GM18517 (cell line): ENCODE measurements at regions not wholly inside any gene's neighbourhood (a gene's known extent, or its start where the extent isn't known, plus 50 kb on each side); places are given as distances from the start of the nearest gene placed in this dataset.

Experiments
- ATAC-seq: cut with Tn5 transposase; IDR thresholded peaks from one replicate; pipeline ENCODE4 v1.9.1; 2021; ENCODE audit warnings: mild to moderate bottlenecking, moderate library complexity; ENCODE audit not compliant: unreplicated experiment

- no peak for ATAC-seq
These were observed 146.5 kb upstream of the MMADHC start for GRCh38 chr2:149733936-149734685.

DNA sequence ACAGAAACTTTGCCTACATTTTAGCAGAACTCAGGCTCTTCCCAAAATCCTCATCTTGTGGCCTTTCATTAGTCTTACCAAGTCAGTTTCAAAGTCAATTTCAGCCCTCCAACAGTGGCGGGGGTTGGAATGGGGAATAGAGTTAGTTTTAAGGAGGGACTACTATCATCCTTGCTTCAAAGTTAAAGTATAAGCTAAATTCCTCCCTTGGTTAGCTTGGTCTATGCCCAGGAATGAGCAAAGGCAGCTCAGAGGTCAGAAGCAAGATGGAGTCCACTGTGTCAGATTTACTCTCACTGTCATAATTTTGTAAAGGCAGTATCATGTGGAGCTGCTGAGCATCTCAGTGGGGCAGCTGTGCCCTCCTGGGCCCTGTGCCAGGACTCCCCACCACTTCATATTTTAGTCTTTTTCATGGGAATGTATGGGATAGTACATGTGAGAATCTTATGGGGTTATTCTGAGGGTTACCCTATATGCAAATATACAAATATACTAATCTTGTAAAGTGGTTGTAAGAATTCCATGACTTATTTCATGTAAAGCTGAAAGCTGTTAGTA is 145.2 kb upstream of the MMADHC start:
- ATAC-seq: no peak

- no peak for ATAC-seq
These were observed 144.6 kb upstream of the MMADHC start for GRCh38 chr2:149732001-149732685.

DNA sequence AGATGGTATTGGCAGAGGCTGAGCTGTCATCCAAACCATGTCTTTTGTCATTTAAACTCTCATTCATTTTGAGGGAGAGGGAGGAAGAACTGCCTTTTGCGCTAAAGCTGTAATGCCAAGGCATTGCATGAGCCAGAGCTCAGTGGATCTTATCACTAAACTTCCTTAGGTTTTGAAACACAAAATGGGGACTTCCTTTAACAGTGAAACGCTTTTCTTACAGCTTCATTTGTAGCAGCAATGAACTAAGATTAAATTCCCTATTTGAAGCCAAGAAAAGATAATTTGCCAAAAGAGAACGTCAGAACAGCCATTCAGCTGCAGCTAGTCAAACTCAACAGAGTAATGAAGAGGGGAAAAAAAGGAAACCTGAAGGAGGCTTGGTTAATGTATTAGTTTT is 143.5 kb upstream of the MMADHC start:
- no peak for ATAC-seq

- no peak for ATAC-seq
These were observed 142.0 kb upstream of the MMADHC start for GRCh38 chr2:149729586-149729985.

GRCh38 chr2:149727927-149728326 is 140.4 kb upstream of the MMADHC start:
- ATAC-seq: no peak

- ATAC-seq: no peak
These were observed 137.7 kb upstream of the MMADHC start for GRCh38 chr2:149725234-149725633.

GRCh38 chr2:149724091-149724490 is 136.5 kb upstream of the MMADHC start:
- ATAC-seq: no peak

- ATAC-seq: no peak
These were observed 133.0 kb upstream of the MMADHC start for GRCh38 chr2:149720615-149721014.

- no peak for ATAC-seq
These were observed 132.1 kb upstream of the MMADHC start for GRCh38 chr2:149719695-149720094.

DNA sequence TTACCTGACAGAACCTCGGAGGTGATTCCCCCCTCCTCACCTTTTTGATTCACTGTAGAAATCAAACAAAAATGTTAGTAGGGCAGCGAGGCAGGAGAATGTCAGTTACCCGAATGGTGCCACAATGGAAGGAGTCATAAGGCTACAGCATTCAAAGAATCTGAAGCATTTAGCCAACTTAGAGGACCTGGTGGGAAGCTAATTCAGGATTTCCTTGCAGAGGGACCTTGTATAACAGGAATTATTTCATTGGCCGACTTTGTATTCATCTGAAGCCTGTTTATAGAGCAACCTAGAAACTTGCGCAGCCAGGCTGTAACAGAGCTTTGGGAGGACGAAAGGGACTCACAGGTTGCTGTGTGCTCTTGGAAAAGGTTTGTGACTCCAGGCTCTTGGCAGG is 129.1 kb upstream of the MMADHC start:
- no peak for ATAC-seq

DNA sequence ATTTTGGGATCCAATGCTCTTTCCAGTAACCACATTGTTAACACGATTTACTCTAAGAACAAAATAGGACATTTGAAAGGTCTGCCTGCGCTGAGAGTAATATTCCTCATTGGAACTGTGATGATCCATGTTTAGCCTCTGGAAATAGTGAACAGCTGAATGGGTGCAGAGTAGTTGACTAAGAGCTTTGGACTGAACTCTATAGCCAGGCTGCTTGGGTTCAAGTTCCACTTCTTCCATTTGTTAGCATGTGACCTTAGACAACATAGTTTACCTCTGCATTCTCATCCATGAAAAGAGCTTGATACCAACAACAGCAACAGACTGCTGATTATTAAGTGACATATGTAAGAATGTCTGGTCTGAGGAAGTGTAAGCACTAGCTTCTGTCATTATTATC is 128.3 kb upstream of the MMADHC start:
- no peak for ATAC-seq

DNA sequence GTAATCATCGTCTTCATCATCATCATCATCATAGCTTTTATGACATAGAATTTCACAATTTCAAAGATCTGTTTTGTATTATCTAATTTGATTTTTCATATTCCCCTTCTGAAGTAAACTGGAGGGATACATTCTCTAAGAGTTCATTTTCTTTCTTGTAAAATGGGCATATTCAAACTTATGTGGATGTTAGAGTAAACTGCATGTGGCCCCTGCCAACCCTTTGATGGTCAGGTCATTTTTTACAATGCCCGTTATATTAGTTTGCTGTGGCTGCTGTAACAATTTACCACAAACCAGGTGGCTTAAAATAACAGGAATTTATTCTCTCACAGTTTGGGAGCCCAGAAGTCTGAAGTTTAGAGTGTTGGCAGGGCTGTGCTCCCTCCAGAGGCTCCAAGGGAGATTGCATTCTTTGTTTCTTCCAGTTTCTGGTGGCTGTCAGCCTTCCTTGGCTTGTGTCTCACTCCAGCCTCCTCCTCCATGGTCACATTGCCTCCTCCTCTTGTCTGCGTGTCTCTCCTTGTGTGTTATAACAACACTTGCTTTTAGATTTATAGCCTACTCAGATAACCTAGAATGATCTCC is 127.5 kb upstream of the MMADHC start:
- ATAC-seq: no peak

DNA sequence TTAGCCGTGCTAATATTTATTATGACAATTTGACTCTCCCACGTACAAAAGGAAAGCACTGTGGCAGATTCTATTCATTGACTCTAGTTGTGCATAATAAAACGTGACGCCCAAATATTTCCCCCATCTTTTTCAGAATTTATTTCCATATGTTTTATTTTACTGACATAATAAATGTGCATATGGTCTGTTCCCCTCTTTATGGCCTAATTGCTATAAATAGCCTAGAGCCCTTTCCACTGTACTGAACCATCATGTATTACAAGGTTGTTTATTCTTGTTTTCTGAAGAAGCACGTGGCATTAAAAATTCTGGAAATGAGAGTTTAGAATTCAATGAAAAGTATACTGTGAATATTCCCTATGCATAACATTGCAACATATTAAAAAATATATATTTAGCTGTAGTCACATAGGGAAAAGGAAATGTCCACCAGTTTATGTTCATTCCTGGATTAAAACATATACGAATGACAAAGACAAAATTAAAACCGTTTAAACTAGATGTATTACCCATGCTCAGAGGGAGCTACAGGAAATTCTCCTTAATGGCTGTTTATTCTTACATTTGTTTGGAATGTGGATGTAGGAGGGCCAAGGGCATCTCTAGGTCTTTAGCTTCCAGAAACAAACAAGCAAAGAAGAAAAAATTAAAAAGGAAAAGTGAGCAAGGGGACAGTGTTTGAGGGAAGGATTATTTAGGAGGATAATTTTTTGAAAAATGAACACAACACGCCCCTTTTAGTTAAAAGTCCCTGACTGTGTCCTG is 122.1 kb upstream of the MMADHC start:
- no peak for ATAC-seq

GRCh38 chr2:149703281-149703680 is 115.7 kb upstream of the MMADHC start:
- no peak for ATAC-seq

- ATAC-seq: no peak
These were observed 115.0 kb upstream of the MMADHC start for GRCh38 chr2:149702571-149702970.

DNA sequence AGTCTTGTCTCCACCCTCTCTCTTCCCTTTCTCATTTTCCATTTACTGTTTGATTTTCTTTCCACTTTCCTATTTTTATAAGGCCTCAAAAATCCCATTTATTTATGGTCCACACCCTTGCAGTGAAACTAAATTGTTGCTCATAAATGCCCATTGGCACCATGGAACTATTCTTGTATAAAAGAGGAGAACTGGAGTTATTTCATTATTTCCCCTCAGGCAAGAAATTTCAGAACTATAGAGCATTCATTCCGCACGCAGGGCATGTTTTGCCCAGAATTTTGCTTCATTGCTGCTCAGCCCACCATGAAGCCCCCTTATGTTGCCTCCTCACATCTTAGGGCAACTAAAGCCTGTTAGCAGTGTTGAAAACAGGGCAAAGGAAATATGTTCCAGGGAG is 113.7 kb upstream of the MMADHC start:
- no peak for ATAC-seq

GRCh38 chr2:149692961-149693396 is 105.4 kb upstream of the MMADHC start:
- ATAC-seq: no peak

GRCh38 chr2:149690825-149691224 is 103.2 kb upstream of the MMADHC start:
- no peak for ATAC-seq

DNA sequence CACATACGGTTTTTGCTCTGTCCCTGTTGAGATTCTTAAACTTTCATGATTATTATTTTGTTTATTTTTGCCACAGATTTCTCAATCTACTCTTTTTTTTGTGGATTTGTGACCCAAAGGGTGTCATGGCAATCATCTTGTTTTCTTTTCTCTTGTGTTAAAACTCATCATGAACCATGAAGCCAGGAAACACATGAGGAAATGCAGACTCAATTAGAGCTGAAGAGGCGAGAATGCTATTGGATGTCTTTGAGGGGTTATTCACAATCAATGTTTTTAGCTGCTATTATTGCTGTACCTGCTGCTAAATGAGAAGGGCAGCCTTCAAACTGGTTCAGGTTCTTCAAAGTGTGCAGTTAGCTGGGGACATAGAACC is 99.5 kb upstream of the MMADHC start:
- no peak for ATAC-seq
